ENCODE measurements at regions not wholly inside any gene's neighbourhood (a gene's known extent, or its start where the extent isn't known, plus 50 kb on each side); places are given as distances from the start of the nearest gene placed in this dataset.
"Not testable (repeated sequence)": the region's sequence is repeated elsewhere in the genome, so short reads cannot be mapped to it uniquely, and the experiment has no call there.

- Histone ChIP-seq H3K36me3 (no peaks in the 10 kb centered on the region), H3K27ac (no peak overlapping the region), H3K9me3 (no peaks in the 10 kb centered on the region), H3K27me3 (no peaks in the 10 kb centered on the region), H3K4me1 (ENCODE audit: insufficient read depth) (no peaks in the 10 kb centered on the region), H3K4me3 (no peak overlapping the region)
- intact Hi-C loops (cut with DNase I) = no loop called here
- 68 to 84% (median 68%) methylated on average over 1 of the region's 1 CpG for WGBS, 3 donors
- no peak for DNase-seq
- TF ChIP-seq POLR2A (IDR thresholded peaks at IDR 0.05) = no peak
Measured at GRCh38 chr4:79561751-79562150, 153.7 kb upstream of the GK2 start.

- H3K27me3 ChIP-seq; H3K36me3 ChIP-seq; H3K4me1 ChIP-seq (ENCODE audit: insufficient read depth); H3K4me3 ChIP-seq; DNase-seq; H3K9me3 ChIP-seq; H3K27ac ChIP-seq; intact Hi-C loops (cut with DNase I): not testable (repeated sequence)
- WGBS, 3 donors = 82 to 93% (median 90%) methylated on average over 2 of the region's 2 CpGs
Measured at GRCh38 chr4:79559398-79559797, 151.4 kb upstream of the GK2 start.

GRCh38 chr4:79552311-79552710, 144.3 kb upstream of the GK2 start:
- intact Hi-C loops (cut with DNase I) = no loop called here
- Histone ChIP-seq H3K27me3 (no peaks in the 10 kb centered on the region), H3K27ac (no peak overlapping the region), H3K4me1 (ENCODE audit: insufficient read depth) (no peaks in the 10 kb centered on the region), H3K36me3 (no peaks in the 10 kb centered on the region), H3K9me3 (no peaks in the 10 kb centered on the region), H3K4me3 (no peak overlapping the region)
- TF ChIP-seq POLR2A (IDR thresholded peaks at IDR 0.05) (no peak), EP300 (IDR thresholded peaks at IDR 0.05) (no peak), CTCF (IDR thresholded peaks at IDR 0.05) (no peak)
- no peak for DNase-seq

GRCh38 chr4:79551555-79551954, 143.5 kb upstream of the GK2 start:
- Histone ChIP-seq H3K4me1 (ENCODE audit: insufficient read depth) (no peaks in the 10 kb centered on the region), H3K27me3 (no peaks in the 10 kb centered on the region), H3K27ac (no peak overlapping the region), H3K4me3 (no peak overlapping the region), H3K9me3 (no peaks in the 10 kb centered on the region), H3K36me3 (no peaks in the 10 kb centered on the region)
- intact Hi-C loops (cut with DNase I) = no loop called here
- no peak for TF ChIP-seq EP300 (IDR thresholded peaks at IDR 0.05)
- no peak for TF ChIP-seq CTCF (IDR thresholded peaks at IDR 0.05)
- TF ChIP-seq POLR2A (IDR thresholded peaks at IDR 0.05) = no peak
- DNase-seq = no peak
- 75 to 95% (median 91%) methylated on average over 5 of the region's 5 CpGs for WGBS, 3 donors

GRCh38 chr4:79547851-79548250, 139.8 kb upstream of the GK2 start:
- no peaks in the 10 kb centered on the region for H3K9me3 ChIP-seq
- H3K27ac ChIP-seq = no peak overlapping the region
- no peaks in the 10 kb centered on the region for H3K4me1 ChIP-seq (ENCODE audit: insufficient read depth)
- WGBS, 3 donors = 57 to 65% (median 62%) methylated on average over 3 of the region's 3 CpGs
- no peaks in the 10 kb centered on the region for H3K27me3 ChIP-seq
- no peaks in the 10 kb centered on the region for H3K36me3 ChIP-seq
- no peak for DNase-seq
- intact Hi-C loops (cut with DNase I) = no loop called here
- no peak overlapping the region for H3K4me3 ChIP-seq
- no peak for TF ChIP-seq CTCF (IDR thresholded peaks at IDR 0.05)
- no peak for TF ChIP-seq POLR2A (IDR thresholded peaks at IDR 0.05)
- TF ChIP-seq EP300 (IDR thresholded peaks at IDR 0.05) = no peak

- H3K4me1 ChIP-seq (ENCODE audit: insufficient read depth); H3K36me3 ChIP-seq; intact Hi-C loops (cut with DNase I); H3K4me3 ChIP-seq; DNase-seq; H3K9me3 ChIP-seq; H3K27me3 ChIP-seq; H3K27ac ChIP-seq: not testable (repeated sequence)
- WGBS, 3 donors = 64 to 71% (median 70%) methylated on average over 1 of the region's 1 CpG
Measured at GRCh38 chr4:79545292-79545691, 137.3 kb upstream of the GK2 start.

Data from ovary (tissue), 7 donors.